ENCODE measurements at regions not wholly inside any gene's neighbourhood (a gene's known extent, or its start where the extent isn't known, plus 50 kb on each side); places are given as distances from the start of the nearest gene placed in this dataset.

DNA sequence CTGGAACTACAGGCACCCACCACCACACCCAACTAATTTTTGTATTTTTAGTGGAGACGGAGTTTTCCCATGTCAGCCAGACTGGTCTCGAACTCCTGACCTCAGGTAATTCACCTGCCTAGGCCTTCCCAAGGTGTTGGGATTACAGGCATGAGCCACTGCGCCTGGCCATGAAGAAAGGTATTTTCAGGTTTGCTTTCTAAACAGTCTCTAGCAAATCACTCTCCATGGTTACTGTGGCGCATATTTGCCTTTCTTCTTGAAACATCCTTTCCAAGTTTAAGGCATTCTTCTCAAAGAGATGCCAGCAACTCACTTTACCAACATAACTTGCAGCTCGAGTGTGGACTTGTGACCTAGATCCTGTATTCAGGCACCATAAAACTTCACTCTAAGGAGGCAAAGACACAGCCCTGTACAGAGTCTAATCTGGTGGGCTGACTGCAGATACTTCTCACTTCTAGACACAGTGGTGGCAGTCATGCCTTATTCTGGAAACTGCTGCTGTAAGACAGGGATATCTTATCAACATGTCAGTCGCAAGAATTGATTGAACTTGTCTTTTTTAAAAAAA lies 461.4 kb upstream of the TSHZ3 start:
- TF ChIP-seq CTCF (IDR thresholded peaks at IDR 0.05) (no peak), POLR2A (IDR thresholded peaks at IDR 0.05) (no peak)

Data from gastroesophageal sphincter (tissue), 3 donors.